C4-2B (cell line): ENCODE measurements at regions not wholly inside any gene's neighbourhood (a gene's known extent, or its start where the extent isn't known, plus 50 kb on each side); places are given as distances from the start of the nearest gene placed in this dataset.

Experiments
- H3K27ac ChIP-seq: fragments of 450-650 bp; 2 replicates; pipeline ENCODE4 v1.5.1; 2017
- CTCF ChIP-seq: fragments of 450-650 bp; conservative IDR thresholded peaks from 2 replicates; pipeline ENCODE4 v1.5.1; 2017; ENCODE audit warnings: mild to moderate bottlenecking
- ZFX ChIP-seq: fragments of 450-650 bp; IDR thresholded peaks from 2 replicates; pipeline ENCODE4 v1.6.1; 2017

- no peak for TF ChIP-seq CTCF
- no peak for TF ChIP-seq ZFX
- no peak overlapping the region for H3K27ac ChIP-seq
Measured at GRCh38 chr10:128440513-128441160, 314.4 kb upstream of the MKI67 start.

GRCh38 chr10:128443925-128444518, 317.8 kb upstream of the MKI67 start:
- no peak overlapping the region for H3K27ac ChIP-seq
- no peak for TF ChIP-seq CTCF
- TF ChIP-seq ZFX: no peak

GRCh38 chr10:128448796-128449195, 322.6 kb upstream of the MKI67 start:
- TF ChIP-seq CTCF (no peak), ZFX (no peak)
- H3K27ac ChIP-seq: no peak overlapping the region

- no peak for TF ChIP-seq ZFX
- no peak for TF ChIP-seq CTCF
Measured at GRCh38 chr10:128451879-128452278, 325.7 kb upstream of the MKI67 start.

GRCh38 chr10:128456271-128456670, 330.0 kb upstream of the MKI67 start:
- H3K27ac ChIP-seq: no peak overlapping the region
- TF ChIP-seq CTCF (no peak), ZFX (no peak)

More at GRCh38 chr10:128451879-128452278, 325.7 kb upstream of the MKI67 start:
- H3K27ac ChIP-seq: no peak overlapping the region

GRCh38 chr10:128457136-128457535, 330.9 kb upstream of the MKI67 start:
- H3K27ac ChIP-seq: no peak overlapping the region
- TF ChIP-seq CTCF (no peak), ZFX (no peak)

GRCh38 chr10:128461991-128462390, 335.8 kb upstream of the MKI67 start:
- no peak overlapping the region for H3K27ac ChIP-seq
- TF ChIP-seq CTCF (no peak), ZFX (no peak)
